A673 (cell line): ENCODE measurements at regions not wholly inside any gene's neighbourhood (a gene's known extent, or its start where the extent isn't known, plus 50 kb on each side); places are given as distances from the start of the nearest gene placed in this dataset.

Experiments used
- CTCF ChIP-seq: fragments of 300-800, 200-600 bp; sonication (generic); conservative IDR thresholded peaks from 2 replicates; pipeline ENCODE4 v1.5.1; 2017; ENCODE audit warnings: low read depth, mild to moderate bottlenecking, antibody characterized with exemption, low read length, moderate library complexity, mixed read lengths
- EZH2 ChIP-seq: fragments of 200-600 bp; sonication (generic); IDR thresholded peaks from 2 replicates; pipeline ENCODE4 v1.6.1; 2017; ENCODE audit warnings: borderline replicate concordance, low read depth, mild to moderate bottlenecking, mixed read lengths, antibody characterized with exemption, low read length; ENCODE audit not compliant: poor library complexity, severe bottlenecking

GRCh38 chr13:34419755-34420154 lies 522.3 kb upstream of the NBEA start:
- TF ChIP-seq EZH2 (no peak), CTCF (no peak)
